ENCODE measurements at regions not wholly inside any gene's neighbourhood (a gene's known extent, or its start where the extent isn't known, plus 50 kb on each side); places are given as distances from the start of the nearest gene placed in this dataset.

GRCh38 chr10:91036807-91037411 lies 116.0 kb upstream of the ANKRD1 start:
- DNase-seq (ENCODE audit: low spot score) = no peak

DNA sequence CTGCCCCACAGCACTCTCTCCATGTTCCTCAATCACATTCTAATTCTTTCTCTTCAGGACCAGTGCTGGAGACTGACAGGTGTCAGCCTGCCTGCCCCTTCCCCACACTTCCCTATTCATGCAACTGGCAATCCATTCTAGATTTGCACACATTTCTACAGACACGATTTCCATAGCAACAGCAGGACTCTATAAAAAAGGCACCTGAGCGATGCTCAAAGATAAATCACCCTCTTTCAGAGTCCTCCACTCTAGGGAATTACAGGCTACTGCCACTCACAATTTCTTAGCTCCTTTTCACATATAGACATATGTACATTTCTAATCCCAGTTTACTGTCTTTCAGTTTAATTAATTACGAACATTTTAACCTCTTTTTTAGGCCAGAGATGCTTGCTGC lies 118.1 kb upstream of the ANKRD1 start:
- no peak for DNase-seq (ENCODE audit: low spot score)

DNA sequence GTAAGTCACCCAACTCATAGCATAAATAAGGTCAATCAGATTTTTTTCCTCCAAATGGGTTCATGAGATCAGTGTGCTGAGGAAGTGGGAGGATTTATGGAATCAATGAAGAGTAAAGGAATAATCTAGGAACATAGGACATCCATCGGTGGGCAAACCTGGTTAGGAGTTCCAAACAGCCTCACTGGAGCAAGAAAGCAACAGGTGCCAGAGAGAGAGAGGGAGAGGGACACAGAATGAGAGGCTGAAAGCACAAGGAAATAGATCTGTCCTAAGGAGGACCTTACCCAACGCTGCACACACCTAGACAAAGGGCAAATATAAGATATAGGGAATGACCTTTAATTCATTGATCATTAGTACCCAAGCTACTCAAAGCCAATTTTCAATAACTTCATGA lies 119.5 kb upstream of the ANKRD1 start:
- DNase-seq (ENCODE audit: low spot score) = no peak

GRCh38 chr10:91042069-91042468 lies 121.2 kb upstream of the ANKRD1 start:
- DNase-seq (ENCODE audit: low spot score) = no peak

DNA sequence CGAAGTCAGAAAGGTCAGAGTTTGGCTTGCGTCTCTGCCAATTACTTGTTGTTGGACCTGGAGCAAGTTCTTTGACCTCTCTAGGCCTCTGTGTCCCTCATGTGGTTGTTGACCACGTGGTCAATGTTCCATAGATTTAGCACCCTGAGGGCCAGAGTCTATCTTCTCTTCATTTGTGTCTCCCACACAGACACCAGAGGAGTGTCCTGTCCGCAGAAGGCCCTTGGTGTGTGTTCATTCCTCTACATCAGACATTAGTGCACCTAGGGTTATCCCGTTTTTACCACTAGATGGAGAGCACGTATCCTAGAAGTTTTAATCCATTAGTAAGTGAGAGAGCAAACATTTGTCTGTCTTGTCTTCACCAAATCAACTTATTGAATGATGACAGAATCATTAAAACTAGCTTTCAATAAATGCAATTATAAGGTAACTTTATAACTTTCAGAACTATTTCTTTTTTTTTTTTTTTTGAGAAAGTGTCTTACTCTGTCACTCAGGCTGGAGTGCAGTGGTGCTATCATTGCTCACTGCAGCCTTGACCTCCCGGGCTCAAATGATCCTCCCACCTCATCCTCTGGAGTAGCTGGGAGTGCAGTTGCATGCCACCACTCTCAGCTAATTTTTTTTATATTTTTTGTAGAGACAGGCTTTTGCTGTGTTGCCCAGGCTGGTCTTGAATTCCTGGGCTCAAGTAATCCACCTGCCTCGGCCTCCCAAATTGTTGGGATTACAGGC lies 122.5 kb upstream of the ANKRD1 start:
- DNase-seq (ENCODE audit: low spot score) = peak; percentile 36

DNA sequence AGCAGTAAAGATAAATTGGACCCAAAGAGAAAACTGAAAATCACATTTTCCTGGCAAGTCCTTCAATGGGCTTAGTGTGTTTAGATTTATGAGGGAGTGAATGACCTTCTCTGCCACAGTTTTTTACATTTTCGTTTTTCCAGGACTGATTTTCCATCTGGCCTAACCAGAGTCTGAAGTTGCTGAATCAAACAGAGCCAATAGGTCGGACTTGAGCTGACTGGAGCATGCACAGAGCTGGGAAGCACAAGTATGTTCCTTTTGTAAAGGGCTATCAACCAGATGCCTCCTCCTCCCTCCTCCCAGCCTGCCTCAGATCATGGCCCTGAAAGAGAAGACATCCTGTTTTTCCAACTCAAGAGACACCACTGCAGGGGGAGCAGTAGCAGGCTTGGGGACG lies 126.0 kb upstream of the ANKRD1 start:
- no peak for DNase-seq (ENCODE audit: low spot score)

DNA sequence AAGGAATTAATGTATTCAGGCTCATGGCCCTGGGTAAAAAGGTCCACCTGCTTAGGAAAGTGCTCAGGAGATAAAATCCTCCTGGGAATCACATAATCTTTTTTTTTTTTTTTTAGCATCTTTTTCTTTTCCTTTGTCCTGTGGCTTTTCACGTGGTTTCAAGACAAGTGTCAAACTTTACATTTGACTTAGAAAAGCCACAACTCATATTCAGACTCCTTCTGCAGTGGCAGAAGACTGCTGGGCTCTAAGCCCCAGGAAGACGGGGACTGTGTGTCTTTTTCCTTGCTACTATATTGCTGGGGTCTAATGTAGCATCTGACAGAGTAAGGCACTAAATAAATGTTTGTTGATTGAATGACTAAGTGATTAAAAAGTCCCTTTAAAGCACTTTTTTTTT lies 127.5 kb upstream of the ANKRD1 start:
- no peak for DNase-seq (ENCODE audit: low spot score)

DNA sequence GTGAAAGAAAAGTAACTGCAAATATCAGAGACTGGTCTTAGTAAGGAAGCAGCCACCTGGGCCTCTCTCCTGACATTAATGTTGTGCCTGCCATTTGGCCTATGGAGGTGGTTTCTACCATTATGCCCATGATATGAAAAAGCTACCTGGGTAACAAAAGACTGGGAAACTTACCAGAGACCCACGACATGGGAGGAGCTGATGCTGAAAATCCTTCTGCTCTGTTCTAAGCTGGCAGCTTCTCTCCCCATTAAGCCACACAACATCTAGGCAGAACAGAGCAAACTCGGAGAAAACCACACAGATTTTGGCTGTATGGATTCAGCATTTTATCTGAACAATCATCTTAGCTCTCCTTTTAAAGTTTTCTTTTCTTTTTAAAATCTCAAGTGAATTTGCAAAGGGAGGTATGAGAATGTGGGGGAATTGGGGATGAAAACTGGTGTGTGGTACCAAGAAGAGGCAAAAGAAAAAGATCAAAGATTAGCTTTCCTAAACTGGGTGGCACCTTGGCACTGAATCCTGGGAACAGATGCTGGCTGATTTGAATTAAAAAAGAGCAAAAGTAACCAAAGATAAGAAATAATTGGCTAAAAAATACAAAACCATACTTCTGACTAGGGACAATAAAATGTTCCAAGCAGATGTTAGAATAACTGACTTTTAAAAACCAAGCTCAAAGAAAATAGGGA lies 128.6 kb upstream of the ANKRD1 start:
- no peak for DNase-seq (ENCODE audit: low spot score)

- no peak for DNase-seq (ENCODE audit: low spot score)
Observed at GRCh38 chr10:91049988-91050360, 129.1 kb upstream of the ANKRD1 start.

DNA sequence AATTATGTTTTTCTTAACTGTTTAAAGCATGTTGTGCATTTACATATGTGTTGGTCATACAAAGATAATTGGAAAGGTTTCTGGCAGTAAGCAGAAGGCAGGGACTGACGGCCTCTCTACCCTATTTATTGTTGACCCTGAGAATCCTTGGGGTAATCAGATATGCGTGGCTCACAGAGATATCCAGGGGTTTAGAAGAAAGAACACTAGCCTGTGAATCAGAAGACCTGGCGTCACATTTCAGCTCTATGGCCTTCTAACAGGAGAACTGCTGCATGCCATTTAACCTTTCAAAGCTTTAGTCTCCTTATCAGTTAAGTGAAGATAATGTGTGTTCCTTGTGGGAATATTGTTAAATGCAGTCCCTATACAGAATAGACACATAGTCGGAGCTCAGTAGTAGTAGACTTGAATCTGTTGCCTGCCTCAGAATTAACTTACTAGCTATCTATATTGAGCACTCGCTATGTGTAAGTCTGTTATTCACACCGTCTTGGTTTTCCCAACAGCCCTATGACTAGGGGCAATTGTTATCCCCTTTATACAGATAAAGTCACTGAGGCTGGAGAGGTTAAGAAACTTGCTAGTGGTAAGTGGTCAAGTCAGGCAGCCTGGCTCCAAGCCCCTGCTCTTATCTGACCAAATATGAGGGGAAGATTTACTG lies 129.6 kb upstream of the ANKRD1 start:
- no peak for DNase-seq (ENCODE audit: low spot score)

DNA sequence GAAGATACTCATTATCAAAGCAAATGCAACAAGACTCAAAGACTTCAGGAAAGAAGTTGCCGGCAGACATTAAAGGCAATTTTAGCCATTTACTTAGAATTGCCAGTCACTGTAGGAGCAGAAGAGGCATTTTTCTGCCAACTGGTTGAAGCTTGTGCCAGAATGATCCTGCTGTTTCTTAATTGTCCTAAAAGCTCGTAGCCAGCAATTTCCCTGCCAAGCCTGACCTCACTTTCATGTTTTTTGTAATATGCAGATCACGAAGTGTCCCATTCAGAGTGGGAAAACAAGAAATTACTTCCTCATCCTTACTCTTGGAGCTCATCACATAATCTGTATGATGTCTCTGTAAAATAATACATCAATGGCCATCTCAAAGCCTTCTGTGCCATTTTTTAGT lies 130.9 kb upstream of the ANKRD1 start:
- DNase-seq (ENCODE audit: low spot score) = no peak

DNA sequence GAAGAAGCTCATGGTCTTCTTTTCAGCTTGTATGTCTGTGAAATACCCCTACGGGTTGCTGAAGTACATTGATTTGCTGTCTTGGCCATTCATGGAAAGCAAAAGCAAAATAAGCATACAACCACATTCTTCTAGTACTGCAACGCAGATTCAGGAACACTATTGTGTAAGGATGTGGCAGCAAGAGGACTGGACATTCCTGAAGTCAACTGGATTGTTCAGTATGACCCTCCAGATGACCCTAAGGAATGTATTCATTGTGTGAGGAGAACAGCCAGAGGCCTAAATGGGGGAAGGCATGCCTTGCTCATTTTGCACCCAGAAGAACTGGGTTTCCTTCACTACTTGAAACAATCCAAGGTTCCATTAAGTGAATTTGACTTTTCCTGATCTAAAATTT lies 133.4 kb upstream of the ANKRD1 start:
- DNase-seq (ENCODE audit: low spot score) = no peak

DNA sequence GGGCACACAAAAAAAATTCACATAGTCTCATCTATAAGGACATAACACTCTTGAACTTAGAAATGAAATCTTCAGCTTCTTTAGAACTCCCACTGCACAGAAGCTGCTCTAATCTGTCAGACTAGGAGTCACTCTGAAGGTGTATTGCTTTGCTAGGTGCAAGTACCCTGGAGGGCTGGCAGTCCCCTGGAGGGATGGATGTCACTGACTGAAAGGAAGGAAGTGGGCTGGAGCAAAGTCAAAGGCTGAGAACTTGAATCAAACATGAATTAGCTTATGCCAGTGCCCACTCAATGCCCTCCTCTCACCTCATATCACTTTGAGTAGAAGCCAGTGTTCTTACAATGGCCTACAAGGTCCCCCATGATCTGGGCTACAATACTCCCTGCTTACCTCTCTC lies 140.3 kb upstream of the ANKRD1 start:
- no peak for DNase-seq (ENCODE audit: low spot score)

GRCh38 chr10:91061608-91062007 lies 140.7 kb upstream of the ANKRD1 start:
- DNase-seq (ENCODE audit: low spot score) = no peak

DNA sequence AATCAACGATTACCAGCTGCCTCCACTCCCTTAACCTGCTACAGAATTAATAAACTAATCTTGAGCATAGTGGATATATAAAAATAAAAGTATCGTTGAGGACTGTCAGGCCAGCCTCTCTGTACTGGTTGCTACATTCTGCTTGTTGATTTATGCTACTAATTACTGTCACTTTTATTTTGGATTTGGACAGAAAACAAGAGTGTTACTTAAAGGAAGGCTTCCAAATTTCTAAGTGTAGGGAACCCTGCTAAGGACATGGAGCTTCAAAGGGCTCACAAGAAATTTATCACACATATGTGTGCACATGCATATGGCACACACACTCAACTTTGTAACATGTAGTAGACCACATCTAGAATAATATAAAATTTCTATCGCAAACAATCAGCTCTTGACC lies 141.2 kb upstream of the ANKRD1 start:
- no peak for DNase-seq (ENCODE audit: low spot score)

DNA sequence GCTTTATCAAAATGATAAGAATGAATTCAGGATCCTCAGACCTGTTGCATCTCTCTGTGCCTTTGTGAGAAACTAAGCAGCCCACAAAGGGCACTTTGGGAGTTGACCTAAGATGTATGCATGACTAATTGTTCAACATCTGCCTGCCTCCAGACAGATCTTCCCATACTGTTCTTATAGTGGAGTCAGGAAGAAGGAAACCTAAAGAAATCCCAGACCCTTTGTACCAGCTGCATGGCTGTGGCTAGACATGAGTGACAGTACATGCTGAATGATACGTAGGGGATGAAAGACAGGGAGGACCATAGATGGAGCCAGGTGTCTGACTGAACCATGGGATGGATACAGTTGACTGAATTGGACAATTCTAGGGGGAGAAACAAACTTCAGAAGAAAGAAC lies 148.7 kb upstream of the PCGF5 start:
- DNase-seq (ENCODE audit: low spot score) = no peak

DNA sequence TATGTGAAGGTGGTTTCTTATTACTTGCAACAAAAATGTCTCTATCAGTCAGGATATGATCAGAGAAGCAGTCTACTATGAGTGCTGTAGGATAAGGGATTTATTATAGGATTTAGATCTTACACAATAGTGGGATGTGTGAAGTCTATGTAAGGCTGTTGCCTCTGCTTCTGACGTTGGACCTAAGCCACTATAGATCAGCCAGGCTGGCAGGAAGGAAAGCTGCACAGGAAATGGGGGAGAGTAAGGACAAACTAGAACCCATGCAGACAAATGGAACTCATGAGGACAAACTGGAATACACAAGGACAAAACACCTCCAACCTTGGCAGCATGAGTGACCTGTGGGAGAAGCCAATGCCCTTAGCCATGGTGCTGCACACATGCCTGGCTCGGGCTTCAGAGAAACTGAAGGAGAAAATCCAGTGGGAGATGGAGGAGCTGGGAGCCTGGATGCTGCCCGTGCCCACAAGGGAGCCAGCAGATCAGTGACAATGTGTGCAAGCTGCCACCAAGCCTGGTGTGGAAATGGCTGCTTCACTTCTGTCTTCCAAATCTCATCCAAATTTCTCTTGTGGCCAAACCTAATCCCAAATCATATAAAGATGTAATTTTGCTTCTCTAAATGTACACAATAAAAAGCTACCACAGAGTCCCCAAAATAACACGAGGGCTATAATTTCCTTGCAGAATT lies 147.0 kb upstream of the PCGF5 start:
- no peak for DNase-seq (ENCODE audit: low spot score)

DNA sequence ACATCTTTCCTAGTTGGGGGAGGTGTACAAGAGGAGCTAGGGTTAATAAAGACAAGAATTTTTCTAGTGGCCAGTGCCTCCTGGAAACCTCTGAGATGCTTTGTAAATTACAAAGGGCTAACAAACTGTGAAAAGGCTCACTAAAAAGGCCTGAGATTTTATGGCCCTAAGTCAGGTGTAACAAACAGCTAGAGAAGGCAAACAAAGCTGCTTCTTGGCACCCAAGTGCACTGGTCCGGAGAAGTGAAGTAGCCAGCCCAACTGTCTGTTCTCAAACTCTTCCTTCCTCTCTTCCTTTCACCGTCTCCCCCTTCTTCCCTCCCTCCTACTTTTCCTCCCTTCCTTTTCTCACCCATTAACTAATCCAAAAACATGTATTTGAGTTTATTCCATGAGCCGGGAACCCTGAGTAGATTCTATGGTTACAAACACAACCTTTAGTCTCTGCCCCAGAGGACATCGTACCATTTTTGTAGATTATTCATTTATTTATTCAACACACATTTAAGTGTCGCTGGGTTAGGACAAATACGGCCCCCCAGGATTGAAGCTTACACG lies 143.4 kb upstream of the PCGF5 start:
- no peak for DNase-seq (ENCODE audit: low spot score)

GRCh38 chr10:91077549-91078071 lies 142.9 kb upstream of the PCGF5 start:
- DNase-seq (ENCODE audit: low spot score) = no peak

DNA sequence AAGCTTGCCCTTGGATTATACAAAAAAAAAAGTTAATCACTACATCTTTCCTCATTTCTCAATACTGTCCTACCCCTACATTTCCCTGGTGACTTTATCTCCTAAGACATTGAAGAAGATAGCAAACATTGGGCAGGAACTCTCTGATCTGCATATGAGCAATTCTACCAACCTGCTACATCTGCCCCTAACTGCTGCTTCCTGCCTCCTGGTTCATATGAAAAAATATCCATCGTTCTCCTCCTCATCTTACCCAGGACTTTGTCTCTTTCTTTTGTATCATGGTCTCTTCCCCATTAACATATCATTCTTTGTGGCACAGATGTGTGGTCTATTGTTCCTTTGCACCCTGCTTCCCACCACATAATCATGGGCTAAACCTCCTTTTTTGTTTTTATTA lies 139.7 kb upstream of the PCGF5 start:
- no peak for DNase-seq (ENCODE audit: low spot score)

DNA sequence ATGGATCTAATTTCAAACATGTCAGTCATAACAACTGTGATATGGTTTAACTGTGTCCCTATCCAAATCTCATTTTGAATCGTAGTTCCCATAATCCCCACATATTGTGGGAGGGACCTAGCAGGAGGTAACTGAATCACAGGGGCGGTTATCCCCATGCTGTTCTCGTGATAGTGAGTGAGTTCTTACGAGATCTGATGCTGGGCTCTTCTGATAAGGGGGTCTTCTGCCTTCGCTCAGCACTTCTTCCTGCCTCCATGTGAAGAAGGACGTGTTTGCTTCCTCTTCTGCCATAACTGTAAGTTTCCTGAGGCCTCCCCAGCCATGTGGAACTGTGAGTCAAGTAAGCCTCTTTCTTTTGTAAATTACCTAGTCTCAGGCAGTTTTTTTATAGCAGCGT lies 138.0 kb upstream of the PCGF5 start:
- no peak for DNase-seq (ENCODE audit: low spot score)
